KOPT-K1 (cell line): ENCODE measurements at regions not wholly inside any gene's neighbourhood (a gene's known extent, or its start where the extent isn't known, plus 50 kb on each side); places are given as distances from the start of the nearest gene placed in this dataset.

ENCODE experiments used
- H3K27ac ChIP-seq: fragments of 200-600 bp; sonication (generic); 2 replicates; pipeline ENCODE4 v1.5.1; 2016; ENCODE audit warnings: antibody characterized with exemption, mild to moderate bottlenecking, low read depth, low read length; ENCODE audit not compliant: poor library complexity, severe bottlenecking
- H3K36me3 ChIP-seq: fragments of 200-600 bp; sonication (generic); 2 replicates; pipeline ENCODE4 v1.5.1; 2017; ENCODE audit warnings: antibody characterized with exemption, mild to moderate bottlenecking, low read length, moderate library complexity; ENCODE audit not compliant: insufficient read depth
- H3K9me3 ChIP-seq: fragments of 200-600 bp; sonication (generic); 2 replicates; pipeline ENCODE4 v1.5.1; 2017; ENCODE audit warnings: antibody characterized with exemption, low read length, mild to moderate bottlenecking; ENCODE audit not compliant: insufficient read depth, poor library complexity, severe bottlenecking

DNA sequence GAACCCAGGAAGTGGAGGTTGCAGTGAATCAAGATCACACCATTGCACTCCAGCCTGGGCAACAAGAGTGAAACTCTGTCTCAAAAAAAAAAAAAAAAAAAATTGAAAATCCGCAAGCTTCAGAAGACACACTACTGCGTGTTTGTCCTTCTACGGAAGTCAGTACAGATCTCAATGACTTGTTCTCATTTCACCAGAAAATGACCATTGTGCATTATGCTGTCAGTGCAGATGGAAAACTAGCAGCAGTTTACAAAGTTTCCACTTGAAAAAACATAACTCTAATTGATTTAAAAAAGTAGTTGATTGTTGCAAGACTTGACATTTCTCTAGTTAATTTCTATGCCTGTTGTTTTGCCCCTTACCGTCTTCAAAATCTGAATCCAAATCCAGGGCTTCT is 298.0 kb upstream of the DMRT1 start:
- no peak overlapping the region for H3K27ac ChIP-seq
- H3K36me3 ChIP-seq = no peaks in the 10 kb centered on the region

DNA sequence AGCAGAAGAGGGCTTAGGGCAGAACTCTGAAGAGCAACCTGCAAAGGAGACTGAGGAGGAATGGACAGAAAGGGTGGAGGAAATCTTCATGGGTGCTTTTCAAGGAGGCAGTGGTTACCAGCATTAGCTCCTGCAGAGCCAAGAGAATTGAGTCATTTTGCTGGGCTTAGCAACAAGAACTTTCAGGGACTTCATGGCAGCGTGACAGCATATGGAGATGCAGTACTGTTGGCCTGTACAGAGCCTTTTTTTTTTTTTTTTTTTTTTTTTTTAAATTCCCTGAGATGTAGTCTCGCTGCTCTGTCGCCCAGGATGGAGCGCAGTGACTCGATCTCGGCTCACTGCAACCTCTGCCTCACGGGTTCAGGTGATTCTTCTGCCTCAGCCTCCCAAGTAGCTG is 296.0 kb upstream of the DMRT1 start:
- peaks cover 1% of the 10 kb centered on the region for H3K9me3 ChIP-seq
- no peaks in the 10 kb centered on the region for H3K36me3 ChIP-seq
- no peak overlapping the region for H3K27ac ChIP-seq

More for the DNA sequence above, 298.0 kb upstream of the DMRT1 start:
- peaks cover 9% of the 10 kb centered on the region for H3K9me3 ChIP-seq

DNA sequence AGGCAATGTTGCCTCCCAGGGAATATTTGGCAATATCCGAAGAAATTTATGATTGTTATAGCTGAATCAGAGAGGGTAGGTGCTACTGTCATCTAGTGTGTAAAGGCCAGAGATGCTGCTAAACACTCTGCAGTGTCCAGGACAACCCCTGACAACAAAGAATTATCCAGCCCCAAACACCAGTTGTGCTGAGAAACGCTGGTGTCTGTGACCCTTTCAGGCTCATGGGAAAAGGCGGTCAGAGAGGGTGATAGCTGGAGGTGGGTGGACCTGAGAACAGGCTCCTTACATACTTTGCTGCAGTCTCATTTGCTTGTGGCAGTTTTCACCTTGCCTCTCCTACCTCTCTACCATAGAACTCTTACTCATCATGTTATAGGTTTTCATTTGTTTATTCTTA is 295.3 kb upstream of the DMRT1 start:
- Histone ChIP-seq H3K9me3 (no peaks in the 10 kb centered on the region), H3K27ac (no peak overlapping the region), H3K36me3 (no peaks in the 10 kb centered on the region)

DNA sequence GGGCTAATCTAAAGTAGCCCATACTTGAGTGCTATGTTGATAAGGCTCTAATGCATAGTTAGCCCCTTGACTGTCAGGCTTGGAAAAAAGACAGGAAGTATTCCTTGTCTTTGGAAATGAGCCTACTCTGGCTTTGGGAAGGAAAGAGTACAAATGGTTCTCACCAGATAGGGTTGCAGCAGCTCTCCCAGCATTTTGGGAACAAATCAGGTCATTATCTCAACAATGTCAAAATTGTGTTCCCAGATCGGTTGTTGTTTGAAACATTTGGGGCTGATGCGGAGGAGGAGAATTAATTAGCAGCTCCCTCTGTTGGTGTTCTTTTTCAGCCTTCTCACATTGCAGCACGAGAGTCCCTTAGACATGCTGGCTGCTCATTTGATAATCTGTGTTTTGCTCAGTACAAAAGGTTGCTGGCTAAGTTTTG is 294.7 kb upstream of the DMRT1 start:
- Histone ChIP-seq H3K27ac (no peak overlapping the region), H3K9me3 (no peaks in the 10 kb centered on the region), H3K36me3 (no peaks in the 10 kb centered on the region)

DNA sequence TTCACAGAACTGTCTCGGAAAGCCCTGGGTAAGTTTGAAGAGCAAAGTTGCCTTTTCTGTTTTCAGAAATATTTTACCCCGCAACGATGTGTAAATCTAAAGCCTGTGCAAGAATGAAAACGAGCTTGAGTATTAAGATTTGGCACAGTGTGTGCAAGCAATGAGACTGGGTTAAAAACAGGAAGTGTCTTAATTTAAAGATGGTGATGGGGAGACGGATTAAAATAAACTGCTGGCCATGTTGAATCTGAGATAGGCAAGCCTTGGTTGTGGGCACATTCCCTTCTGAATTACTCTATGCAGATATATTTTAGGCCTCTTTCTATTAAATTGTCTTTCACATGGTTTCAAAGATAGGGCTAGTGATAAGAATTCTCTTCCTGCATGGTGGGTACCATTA is 294.2 kb upstream of the DMRT1 start:
- Histone ChIP-seq H3K9me3 (no peaks in the 10 kb centered on the region), H3K36me3 (no peaks in the 10 kb centered on the region), H3K27ac (no peak overlapping the region)

DNA sequence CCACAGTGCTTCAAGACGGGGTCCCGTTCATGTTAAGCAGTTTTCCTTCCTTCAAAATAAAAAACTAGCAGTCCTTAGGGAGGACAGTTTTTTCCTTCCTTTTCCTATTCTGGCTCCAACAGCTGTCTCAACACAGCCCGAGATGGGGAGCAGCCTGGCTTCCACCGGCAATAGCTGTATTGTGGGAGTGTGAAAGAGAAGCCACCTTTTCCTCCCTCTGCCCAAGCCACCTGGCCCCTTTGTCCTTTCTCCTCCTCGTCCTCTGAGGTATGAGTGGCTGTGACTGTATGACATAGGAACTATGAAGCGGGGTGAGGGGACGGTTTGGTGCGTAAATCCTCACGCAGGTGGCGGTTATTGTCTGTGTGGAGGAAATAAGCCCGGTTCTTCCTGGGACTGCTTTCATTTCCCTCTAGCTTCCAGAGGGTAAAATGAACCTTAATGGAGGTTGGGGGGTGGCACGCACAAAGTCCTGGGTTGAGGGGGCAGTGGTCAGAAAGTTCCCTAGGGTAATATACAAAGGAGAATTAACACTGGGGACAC is 292.0 kb upstream of the DMRT1 start:
- Histone ChIP-seq H3K9me3 (no peaks in the 10 kb centered on the region), H3K27ac (no peak overlapping the region), H3K36me3 (no peaks in the 10 kb centered on the region)

DNA sequence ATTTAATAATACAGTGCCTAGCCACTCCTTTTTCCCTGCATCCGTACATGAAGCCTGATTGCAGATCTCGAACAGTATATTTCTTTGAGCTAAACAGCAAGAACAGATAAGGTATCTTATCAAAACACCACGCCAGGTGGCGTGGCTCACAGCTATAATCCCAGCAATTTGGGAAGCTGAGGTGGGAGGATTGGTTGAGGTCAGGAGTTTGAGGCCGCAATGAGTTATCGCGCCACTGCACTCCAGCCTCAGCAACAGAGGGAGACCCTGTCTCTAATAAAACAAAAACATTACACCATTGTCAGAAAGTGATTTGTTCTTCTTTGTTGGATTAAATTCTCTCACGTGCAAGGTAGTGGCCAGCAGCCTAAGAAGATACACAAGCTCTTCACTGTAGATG is 291.2 kb upstream of the DMRT1 start:
- no peaks in the 10 kb centered on the region for H3K36me3 ChIP-seq
- H3K9me3 ChIP-seq = no peaks in the 10 kb centered on the region
- no peak overlapping the region for H3K27ac ChIP-seq

DNA sequence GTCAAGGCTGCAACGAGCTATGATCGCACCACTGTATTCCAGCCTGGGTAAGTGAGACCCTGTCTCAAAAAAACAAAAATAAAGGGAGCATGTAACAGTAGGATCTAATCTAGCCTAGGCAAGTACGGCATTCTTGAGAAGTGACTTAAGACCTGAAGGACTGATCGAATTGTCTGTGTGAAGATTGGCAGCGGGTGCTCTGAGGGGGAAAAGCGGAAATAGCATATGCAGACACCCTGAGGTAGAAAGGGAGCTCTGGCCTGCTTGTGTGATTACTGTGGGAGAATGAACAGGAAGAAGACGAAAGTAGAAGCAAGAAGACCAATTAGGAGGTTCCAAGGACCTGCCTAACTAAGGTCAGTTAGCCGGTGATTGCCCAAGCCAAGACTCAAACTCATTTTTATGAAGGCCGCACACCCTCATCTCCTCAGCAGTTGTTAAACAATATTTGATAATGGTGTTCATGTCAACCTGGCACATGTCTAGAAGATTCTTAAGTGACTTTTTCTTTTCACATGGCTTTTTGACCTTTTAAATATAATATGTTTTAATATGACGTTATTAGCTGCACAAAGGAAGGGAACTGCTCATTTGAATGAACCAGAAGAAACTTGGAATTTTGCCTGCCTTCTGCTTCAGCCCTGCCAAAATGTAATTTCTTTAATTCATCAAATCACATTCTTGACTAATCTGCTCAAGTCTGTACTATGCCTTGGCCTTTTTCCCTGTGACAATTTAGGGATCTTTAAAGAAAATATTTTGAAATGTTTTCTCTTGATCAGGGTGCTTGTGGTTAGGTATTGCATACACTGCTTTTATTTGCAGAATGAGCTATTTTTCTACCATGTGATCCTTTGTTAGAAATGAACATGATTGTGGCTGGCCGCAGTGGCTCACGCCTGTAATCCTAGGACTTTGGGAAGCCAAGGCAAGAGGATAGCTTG is 289.2 kb upstream of the DMRT1 start:
- Histone ChIP-seq H3K27ac (no peak overlapping the region), H3K36me3 (no peaks in the 10 kb centered on the region)

DNA sequence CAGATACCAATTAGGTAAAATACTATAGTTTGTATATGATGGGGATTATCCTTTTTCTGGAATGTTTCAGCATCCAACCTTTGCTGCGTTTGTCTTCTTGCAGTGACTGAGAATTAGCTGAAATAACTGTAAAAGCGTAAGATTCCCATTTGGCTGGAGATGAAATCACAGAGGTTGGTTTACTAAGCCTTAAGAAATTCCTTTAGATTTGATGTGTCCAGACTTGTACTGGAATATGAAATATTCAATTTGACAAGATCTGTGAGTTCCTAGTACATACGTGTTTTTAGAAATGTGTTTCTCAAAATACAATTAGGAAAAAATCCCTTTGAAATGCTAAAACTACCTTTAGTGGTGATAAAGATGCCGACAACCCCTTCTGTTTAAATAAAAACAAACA is 286.0 kb upstream of the DMRT1 start:
- no peaks in the 10 kb centered on the region for H3K36me3 ChIP-seq
- H3K27ac ChIP-seq = no peak overlapping the region
- H3K9me3 ChIP-seq = no peaks in the 10 kb centered on the region

More for the DNA sequence above, 289.2 kb upstream of the DMRT1 start:
- no peaks in the 10 kb centered on the region for H3K9me3 ChIP-seq

DNA sequence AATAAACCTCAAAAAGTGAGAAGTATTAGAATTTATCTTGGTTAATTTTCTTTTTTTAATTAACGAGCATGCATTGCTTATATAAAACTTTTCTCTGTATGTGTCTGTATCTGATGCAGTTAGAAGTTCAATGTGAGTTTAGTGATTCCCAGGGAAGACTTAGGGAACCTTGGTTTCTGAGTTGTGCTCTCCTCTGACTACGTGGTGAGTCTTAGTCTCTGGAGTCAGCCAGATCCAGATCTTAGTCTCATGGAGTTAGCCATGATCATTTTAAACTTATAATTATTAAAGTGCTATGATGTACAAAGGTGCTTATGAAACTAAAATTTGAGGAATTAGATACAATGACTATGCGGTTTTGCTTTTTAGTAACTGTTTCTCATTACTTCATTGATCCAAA is 285.3 kb upstream of the DMRT1 start:
- H3K36me3 ChIP-seq = no peaks in the 10 kb centered on the region
- H3K27ac ChIP-seq = no peak overlapping the region
- H3K9me3 ChIP-seq = no peaks in the 10 kb centered on the region

DNA sequence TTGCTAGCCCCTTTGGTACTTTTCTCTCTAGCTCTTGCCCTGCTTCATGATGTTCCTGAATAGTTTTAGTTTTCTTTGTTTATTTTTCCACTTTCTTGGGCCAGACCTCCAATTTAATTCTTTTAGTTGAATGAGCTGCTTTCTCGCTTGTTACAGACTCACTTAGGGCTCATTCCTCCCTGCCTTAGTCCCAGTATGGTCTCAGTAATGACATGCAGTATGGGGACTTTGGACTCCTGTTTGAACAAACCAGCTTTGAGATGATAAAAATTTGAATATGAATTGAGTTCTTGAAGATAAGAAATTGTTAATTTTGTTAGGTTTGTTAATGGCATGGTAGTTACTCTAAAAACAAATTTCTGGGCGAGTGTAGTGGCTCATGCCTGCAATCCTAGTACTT is 284.8 kb upstream of the DMRT1 start:
- Histone ChIP-seq H3K9me3 (no peaks in the 10 kb centered on the region), H3K27ac (no peak overlapping the region), H3K36me3 (no peaks in the 10 kb centered on the region)

DNA sequence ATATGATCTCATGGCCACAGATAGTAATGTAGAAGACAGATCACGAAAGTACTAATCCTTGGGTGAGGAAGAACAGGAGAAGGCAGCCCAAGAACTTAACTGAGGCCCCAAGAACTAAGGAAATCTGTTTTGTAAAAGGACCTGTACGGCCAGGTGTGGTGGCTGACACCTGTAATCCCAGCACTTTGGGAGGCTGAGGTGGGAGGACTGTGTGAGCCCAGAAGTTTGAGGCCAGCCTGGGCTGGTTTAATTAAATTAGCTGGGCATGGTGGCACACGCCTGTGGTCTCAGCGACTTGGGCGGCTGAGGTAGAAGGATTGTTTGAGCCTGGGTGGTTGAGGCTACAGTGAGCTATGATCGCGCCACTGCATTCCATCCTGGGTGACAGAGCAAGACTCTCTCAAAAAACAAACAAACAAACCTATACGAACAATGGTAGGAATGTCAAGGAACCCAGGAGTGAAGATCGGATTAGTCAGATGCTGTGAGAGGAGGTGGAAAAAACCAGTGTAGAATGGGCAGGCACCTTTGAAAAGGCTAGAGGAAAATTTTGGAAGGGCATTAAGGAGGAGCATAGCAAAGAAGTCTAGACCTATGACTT is 283.8 kb upstream of the DMRT1 start:
- Histone ChIP-seq H3K36me3 (no peaks in the 10 kb centered on the region), H3K9me3 (no peaks in the 10 kb centered on the region), H3K27ac (no peak overlapping the region)

DNA sequence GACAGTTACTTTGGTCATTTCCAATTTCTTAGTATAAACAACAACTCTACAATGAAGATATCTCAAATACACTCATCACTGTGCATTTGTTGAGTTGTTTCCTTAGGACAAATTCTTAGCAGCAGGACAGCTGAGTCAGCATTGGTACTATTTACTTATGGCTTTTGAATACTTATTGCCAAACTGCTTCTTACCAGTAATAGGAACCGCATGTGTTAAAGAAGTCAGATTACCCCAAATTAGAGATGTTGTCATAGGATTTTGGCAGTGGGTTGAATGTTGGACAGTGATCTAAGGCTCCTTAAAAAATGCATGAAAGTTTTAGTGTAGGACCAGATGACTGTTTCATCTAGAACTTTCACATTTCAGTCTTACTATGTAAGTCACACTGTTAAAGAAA is 280.1 kb upstream of the DMRT1 start:
- Histone ChIP-seq H3K27ac (no peak overlapping the region), H3K9me3 (peaks cover 5% of the 10 kb centered on the region), H3K36me3 (no peaks in the 10 kb centered on the region)

DNA sequence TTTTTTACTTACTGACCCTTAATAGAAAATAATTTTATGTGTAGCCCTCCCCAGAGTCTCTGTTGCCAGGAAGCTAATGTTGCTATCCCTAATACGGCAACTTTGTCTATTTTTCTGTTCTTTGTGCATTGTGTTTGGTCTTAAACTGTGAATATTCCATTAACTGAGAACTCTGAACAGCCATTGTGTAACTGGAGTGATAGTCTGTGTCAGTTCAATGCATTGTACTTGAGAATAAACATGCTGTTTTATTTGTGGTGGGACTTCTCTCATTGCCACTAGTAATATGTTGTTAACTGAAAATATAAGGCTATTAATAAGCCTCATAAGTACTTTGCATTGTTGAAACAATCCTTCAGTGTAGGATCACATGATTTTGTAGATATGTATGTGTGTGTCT is 278.3 kb upstream of the DMRT1 start:
- Histone ChIP-seq H3K9me3 (peaks cover 10% of the 10 kb centered on the region), H3K27ac (no peak overlapping the region), H3K36me3 (no peaks in the 10 kb centered on the region)

DNA sequence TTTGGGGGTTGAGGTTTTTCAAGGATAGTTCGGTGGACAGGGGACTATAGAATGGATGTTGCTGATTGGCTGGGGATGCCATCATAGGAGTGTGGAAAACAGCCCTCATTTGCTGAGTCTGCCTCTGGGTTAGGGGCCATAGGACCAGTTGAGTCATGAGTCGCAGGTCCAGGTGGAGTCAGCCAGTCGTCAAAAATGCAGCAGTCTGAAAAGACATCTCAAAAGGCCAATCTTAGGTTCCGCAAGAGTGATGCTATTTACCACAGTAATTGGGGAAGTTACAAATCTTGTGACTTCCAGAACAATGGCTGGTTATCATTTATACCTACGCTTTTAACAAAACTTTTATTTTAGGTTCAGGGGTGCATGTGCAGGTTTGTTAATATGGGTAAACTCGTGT is 276.0 kb upstream of the DMRT1 start:
- no peak overlapping the region for H3K27ac ChIP-seq
- no peaks in the 10 kb centered on the region for H3K36me3 ChIP-seq
- peaks cover 10% of the 10 kb centered on the region for H3K9me3 ChIP-seq
